AG04450 (cell line): ENCODE measurements at regions not wholly inside any gene's neighbourhood (a gene's known extent, or its start where the extent isn't known, plus 50 kb on each side); places are given as distances from the start of the nearest gene placed in this dataset.

Experiments
- CTCF ChIA-PET: fragments of 300-600, 350-600 bp; formaldehyde crosslinking; extraction: SDS; loops from one replicate; lab custom pipeline; 2022; ENCODE audit warnings: antibody characterized with exemption, inconsistent platforms; lab: Charles Lee
- POLR2A ChIA-PET: fragments of 350-600 bp; formaldehyde crosslinking; extraction: SDS; loops from one replicate; lab custom pipeline; 2021; ENCODE audit warnings: antibody characterized with exemption, inconsistent platforms; lab: Yijun Ruan, JAX
- DNase-seq: peaks from one replicate; pipeline ENCODE4 v3.0.0-alpha.2; 2011; ENCODE audit warnings: low read depth, low spot score
- H3K27ac ChIP-seq: one replicate; pipeline ENCODE4 v1.5.1; 2012; ENCODE audit warnings: low read depth, low read length, control low read depth
- H3K27me3 ChIP-seq: one replicate; pipeline ENCODE4 v1.6.0; 2012; ENCODE audit warnings: low read length; ENCODE audit not compliant: control insufficient read depth, insufficient read depth
- H3K4me3 ChIP-seq: 2 replicates; pipeline ENCODE4 v1.5.1; 2011; ENCODE audit warnings: mild to moderate bottlenecking, low read depth, low read length, control low read depth
- H3K9me3 ChIP-seq: 2 replicates; pipeline ENCODE4 v1.5.1; 2012; ENCODE audit warnings: low read length; ENCODE audit not compliant: control insufficient read depth, insufficient read depth
- TF ChIP-seq, protein P1 (sequence below): IDR thresholded peaks from 2 replicates; pipeline ENCODE4 v1.5.1; 2011; ENCODE audit warnings: low read depth, low read length, control low read depth, inconsistent platforms

DNA sequence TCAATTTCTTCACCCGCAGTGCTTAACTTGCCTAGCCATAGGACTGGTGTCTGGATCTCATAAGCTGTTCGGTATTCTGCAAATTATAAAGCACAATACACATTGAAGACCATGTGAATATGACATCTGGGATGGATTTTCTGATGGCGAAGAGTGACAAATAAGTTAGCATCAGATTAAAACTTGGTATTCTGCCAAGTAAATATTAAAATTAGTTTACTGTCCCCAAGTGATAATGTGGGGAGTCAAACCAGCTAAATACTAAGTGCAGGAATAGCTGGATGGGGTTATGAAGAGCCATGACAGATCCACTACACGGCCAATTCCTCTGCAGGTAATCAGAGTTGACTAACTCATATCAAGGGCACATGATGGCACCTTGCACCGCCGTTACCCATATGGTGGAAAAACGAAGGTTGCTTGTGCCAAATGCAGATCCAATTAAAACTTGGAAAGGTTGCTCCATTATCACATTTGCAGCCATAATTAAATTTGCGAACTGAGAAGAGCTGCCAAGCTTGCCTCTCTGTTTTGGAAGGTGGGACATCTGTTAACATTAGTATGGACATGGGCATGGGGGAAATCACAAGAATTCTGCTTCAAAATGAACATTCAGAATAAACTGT is 114.9 kb upstream of the TOM1L1 start:
- TF ChIP-seq, protein P1, sequence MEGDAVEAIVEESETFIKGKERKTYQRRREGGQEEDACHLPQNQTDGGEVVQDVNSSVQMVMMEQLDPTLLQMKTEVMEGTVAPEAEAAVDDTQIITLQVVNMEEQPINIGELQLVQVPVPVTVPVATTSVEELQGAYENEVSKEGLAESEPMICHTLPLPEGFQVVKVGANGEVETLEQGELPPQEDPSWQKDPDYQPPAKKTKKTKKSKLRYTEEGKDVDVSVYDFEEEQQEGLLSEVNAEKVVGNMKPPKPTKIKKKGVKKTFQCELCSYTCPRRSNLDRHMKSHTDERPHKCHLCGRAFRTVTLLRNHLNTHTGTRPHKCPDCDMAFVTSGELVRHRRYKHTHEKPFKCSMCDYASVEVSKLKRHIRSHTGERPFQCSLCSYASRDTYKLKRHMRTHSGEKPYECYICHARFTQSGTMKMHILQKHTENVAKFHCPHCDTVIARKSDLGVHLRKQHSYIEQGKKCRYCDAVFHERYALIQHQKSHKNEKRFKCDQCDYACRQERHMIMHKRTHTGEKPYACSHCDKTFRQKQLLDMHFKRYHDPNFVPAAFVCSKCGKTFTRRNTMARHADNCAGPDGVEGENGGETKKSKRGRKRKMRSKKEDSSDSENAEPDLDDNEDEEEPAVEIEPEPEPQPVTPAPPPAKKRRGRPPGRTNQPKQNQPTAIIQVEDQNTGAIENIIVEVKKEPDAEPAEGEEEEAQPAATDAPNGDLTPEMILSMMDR: no peak
- DNase-seq: no peak
- Histone ChIP-seq H3K9me3 (peaks cover 15% of the 10 kb centered on the region; the same call in 1 of the 2 replicates), H3K4me3 (no peak overlapping the region), H3K27me3 (no peaks in the 10 kb centered on the region), H3K27ac (no peak overlapping the region)
- CTCF ChIA-PET: no interaction called here
- POLR2A ChIA-PET: no interaction called here

DNA sequence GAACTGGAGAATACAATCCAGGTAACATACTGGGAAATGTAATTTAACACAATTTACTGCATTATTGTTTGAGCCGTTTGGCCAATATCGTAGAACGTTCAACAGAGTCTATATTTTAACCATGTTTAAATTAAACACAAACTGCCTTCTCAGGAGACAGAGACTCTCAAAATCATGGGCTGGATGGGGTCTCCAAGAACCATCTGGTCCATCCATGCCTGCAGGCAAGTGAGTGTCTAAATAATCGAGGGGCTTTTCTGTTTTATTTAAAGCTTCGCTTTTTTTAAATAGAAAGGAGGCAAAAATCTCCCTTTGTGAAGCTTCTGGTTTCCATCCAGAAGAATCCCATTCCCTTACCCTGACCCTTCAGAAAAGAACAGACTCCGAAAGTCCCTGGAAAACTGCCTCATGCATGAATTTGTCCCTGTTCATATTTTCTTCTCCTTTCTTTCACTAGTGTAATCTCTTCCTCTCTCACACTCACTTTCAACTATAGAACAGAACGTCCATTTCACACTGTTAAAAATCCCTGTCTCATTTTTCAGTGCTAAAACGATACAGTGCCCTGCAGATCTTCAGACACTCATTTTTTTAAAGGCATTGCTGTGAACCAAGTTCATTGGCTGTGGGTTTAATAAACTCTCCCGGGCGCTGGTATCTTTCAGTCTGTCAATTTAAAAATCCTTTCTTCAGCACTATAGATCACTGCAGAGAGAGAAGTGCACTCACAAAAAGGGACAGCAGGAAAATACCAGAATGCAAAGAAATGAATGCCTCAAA is 111.4 kb upstream of the TOM1L1 start:
- Histone ChIP-seq H3K9me3 (peaks cover 8% of the 10 kb centered on the region; the same call in 1 of the 2 replicates), H3K4me3 (no peak overlapping the region), H3K27ac (no peak overlapping the region), H3K27me3 (no peaks in the 10 kb centered on the region)
- DNase-seq: no peak
- ChIA-PET POLR2A (no interaction called here), CTCF (no interaction called here)
- TF ChIP-seq, protein P1: no peak

DNA sequence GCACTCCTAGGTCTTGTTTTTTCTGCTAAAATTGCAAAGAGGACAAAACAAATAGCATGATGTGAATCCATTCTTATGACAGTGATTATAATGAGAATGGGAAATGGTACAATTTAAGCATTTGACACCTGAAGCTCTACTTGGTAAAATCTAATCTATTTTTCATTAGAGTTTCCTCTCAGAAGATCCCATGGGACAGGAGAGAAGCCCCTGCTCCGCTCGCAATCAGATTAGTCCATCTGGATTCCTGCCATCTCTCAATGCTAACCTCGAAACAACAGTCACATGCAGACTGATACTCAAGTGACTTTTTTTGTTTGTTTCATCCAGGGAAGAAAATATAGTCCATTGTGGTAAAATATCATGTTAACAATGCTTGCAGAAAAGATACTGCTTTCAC is 107.4 kb upstream of the TOM1L1 start:
- DNase-seq: no peak
- ChIA-PET CTCF (no interaction called here), POLR2A (no interaction called here)
- H3K4me3 ChIP-seq: no peak overlapping the region
- H3K9me3 ChIP-seq: peaks cover under 1% of the 10 kb centered on the region
- H3K27me3 ChIP-seq: no peaks in the 10 kb centered on the region
- TF ChIP-seq, protein P1: no peak
- no peak overlapping the region for H3K27ac ChIP-seq

GRCh38 chr17:54795046-54795445 is 105.6 kb upstream of the TOM1L1 start:
- ChIA-PET CTCF (no interaction called here), POLR2A (no interaction called here)
- DNase-seq: no peak
- Histone ChIP-seq H3K9me3 (no peaks in the 10 kb centered on the region; the same call in 1 of the 2 replicates), H3K27me3 (no peaks in the 10 kb centered on the region), H3K4me3 (no peak overlapping the region), H3K27ac (no peak overlapping the region)
- TF ChIP-seq, protein P1: no peak

DNA sequence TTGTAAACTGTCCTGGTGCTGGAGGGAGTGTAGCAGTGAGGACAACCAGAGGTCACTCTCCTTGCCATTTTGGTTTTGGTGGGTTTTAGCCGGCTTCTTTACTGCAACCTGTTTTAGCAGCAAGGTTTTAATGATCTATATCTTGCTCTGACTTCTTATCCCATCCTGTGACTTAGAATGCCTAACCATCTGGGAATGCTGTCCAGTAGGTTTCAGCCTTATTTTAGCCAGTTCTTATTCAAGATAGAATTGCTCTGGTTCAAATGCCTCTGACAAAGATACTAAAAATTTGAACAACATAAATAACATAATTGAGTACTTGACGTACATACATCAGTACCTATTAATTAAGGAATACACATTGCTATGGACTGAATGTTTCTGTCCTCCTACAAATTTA is 93.3 kb upstream of the TOM1L1 start:
- CTCF ChIA-PET: no interaction called here
- Histone ChIP-seq H3K27ac (no peak overlapping the region), H3K27me3 (no peaks in the 10 kb centered on the region), H3K4me3 (no peak overlapping the region), H3K9me3 (no peaks in the 10 kb centered on the region; the same call in none of the 2 replicates)
- POLR2A ChIA-PET: no interaction called here
- DNase-seq: no peak
- TF ChIP-seq, protein P1: no peak
